ENCODE measurements at regions not wholly inside any gene's neighbourhood (a gene's known extent, or its start where the extent isn't known, plus 50 kb on each side); places are given as distances from the start of the nearest gene placed in this dataset.

DNA sequence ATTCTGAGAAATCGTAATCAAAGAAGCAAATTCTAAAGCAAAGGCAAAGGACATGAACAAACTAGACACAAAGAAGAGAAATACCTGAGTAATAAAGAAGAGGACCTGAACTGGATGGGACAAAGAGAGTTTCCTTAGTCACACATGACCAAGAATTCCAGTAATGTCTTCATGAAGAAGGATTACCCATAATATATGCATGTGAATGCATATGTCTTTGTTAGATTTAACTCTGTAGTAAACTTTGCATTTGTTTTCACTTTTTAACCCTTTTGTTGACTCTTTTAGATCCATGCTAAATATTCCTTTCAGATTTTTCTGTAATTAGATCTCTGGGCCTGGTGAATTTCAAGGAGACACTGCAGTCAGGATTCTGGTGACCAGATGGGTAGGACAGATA lies 279.8 kb downstream of the ARRDC4 start:
- H3F3A ChIP-seq (ENCODE audit: control insufficient read depth, insufficient read depth), result no peaks in the 10 kb centered on the region
- no peak for TF ChIP-seq EZH2phosphoT487 (IDR thresholded peaks at IDR 0.05; ENCODE audit: borderline replicate concordance, low read length)
- TF ChIP-seq, protein P1, sequence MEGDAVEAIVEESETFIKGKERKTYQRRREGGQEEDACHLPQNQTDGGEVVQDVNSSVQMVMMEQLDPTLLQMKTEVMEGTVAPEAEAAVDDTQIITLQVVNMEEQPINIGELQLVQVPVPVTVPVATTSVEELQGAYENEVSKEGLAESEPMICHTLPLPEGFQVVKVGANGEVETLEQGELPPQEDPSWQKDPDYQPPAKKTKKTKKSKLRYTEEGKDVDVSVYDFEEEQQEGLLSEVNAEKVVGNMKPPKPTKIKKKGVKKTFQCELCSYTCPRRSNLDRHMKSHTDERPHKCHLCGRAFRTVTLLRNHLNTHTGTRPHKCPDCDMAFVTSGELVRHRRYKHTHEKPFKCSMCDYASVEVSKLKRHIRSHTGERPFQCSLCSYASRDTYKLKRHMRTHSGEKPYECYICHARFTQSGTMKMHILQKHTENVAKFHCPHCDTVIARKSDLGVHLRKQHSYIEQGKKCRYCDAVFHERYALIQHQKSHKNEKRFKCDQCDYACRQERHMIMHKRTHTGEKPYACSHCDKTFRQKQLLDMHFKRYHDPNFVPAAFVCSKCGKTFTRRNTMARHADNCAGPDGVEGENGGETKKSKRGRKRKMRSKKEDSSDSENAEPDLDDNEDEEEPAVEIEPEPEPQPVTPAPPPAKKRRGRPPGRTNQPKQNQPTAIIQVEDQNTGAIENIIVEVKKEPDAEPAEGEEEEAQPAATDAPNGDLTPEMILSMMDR (IDR thresholded peaks at IDR 0.05; ENCODE audit: low read depth, low read length, poor library complexity, severe bottlenecking), result no peak
- no peaks in the 10 kb centered on the region for H3K9me2 ChIP-seq (replicated peaks; ENCODE audit: control insufficient read depth, low read length)
- H3K4me1 ChIP-seq (ENCODE audit: control insufficient read depth, low read length), result no peaks in the 10 kb centered on the region
- H3K27ac ChIP-seq (ENCODE audit: low read depth, low read length), result no peak overlapping the region
- H3K79me2 ChIP-seq (ENCODE audit: control insufficient read depth, low read length), result no peaks in the 10 kb centered on the region
- no peaks in the 10 kb centered on the region for H4K20me1 ChIP-seq (ENCODE audit: control insufficient read depth, insufficient read depth, low read depth, low read length)
- H3K9me3 ChIP-seq (ENCODE audit: control insufficient read depth, insufficient read depth, low read length), result no peaks in the 10 kb centered on the region
- no peak overlapping the region for H3K4me3 ChIP-seq (ENCODE audit: low read length)
- no peaks in the 10 kb centered on the region for H3K36me3 ChIP-seq (ENCODE audit: control insufficient read depth, low read length)
- no peak overlapping the region for H3K4me2 ChIP-seq (ENCODE audit: low read length)
- no peaks in the 10 kb centered on the region for H3K27me3 ChIP-seq (ENCODE audit: control insufficient read depth, low read length)

DNA sequence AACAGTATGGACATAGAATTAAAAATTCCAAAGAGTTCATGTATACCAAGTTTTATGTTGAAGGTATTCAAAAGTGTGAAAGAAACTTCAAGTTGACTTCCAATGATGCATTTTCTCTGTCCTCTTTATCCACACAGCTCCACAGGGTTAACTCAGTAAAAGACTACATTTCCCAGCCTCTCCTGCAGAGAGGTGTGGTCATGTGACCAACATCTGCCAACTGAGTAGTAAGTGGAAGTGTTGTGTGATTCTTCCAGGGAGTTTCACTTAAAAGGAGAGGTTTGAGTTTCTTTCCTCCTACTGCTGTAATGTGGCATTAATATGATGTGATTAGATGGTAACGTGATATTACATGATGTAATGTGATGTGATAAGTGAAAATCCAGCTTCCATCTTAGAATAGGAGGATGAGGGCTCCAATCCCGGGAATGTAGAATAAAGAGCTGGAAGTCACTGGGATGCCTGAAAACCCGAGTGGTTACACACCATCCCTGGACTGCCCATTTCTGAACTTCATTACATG lies 280.6 kb downstream of the ARRDC4 start:
- H3K9me2 ChIP-seq (replicated peaks; ENCODE audit: control insufficient read depth, low read length), result no peaks in the 10 kb centered on the region
- TF ChIP-seq, protein P1 (IDR thresholded peaks at IDR 0.05; ENCODE audit: low read depth, low read length, poor library complexity, severe bottlenecking), result no peak
- no peak for TF ChIP-seq EZH2phosphoT487 (IDR thresholded peaks at IDR 0.05; ENCODE audit: borderline replicate concordance, low read length)
- H3K9me3 ChIP-seq (ENCODE audit: control insufficient read depth, insufficient read depth, low read length), result no peaks in the 10 kb centered on the region
- H3K27me3 ChIP-seq (ENCODE audit: control insufficient read depth, low read length), result no peaks in the 10 kb centered on the region
- no peaks in the 10 kb centered on the region for H3K36me3 ChIP-seq (ENCODE audit: control insufficient read depth, low read length)
- no peaks in the 10 kb centered on the region for H3K79me2 ChIP-seq (ENCODE audit: control insufficient read depth, low read length)
- H3K27ac ChIP-seq (ENCODE audit: low read depth, low read length), result no peak overlapping the region
- no peak overlapping the region for H3K4me2 ChIP-seq (ENCODE audit: low read length)
- no peaks in the 10 kb centered on the region for H3F3A ChIP-seq (ENCODE audit: control insufficient read depth, insufficient read depth)
- no peak overlapping the region for H3K4me3 ChIP-seq (ENCODE audit: low read length)
- H3K4me1 ChIP-seq (ENCODE audit: control insufficient read depth, low read length), result no peaks in the 10 kb centered on the region
- H4K20me1 ChIP-seq (ENCODE audit: control insufficient read depth, insufficient read depth, low read depth, low read length), result no peaks in the 10 kb centered on the region

DNA sequence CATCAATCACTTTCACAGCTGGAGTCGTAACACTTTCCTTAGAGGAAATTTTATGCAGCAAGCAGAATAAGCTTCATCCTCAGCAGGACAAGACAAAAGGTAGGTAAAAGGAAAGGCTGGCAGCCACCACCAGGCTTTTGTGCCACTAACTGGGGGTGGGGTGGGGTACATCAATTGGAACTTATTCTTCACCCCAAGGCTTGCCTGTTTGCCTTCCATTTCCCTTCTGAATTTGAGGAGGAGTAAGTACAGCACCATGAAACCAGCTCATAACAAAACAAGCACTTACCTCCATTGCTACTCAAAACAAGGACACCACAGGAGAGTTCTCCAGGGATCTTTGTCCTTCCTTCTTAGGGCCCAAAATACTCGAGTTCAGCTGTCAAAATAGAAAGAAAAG lies 296.8 kb downstream of the ARRDC4 start:
- Histone ChIP-seq H4K20me1 (ENCODE audit: control insufficient read depth, insufficient read depth, low read depth, low read length) (no peaks in the 10 kb centered on the region), H3F3A (ENCODE audit: control insufficient read depth, insufficient read depth) (no peaks in the 10 kb centered on the region), H3K4me1 (ENCODE audit: control insufficient read depth, low read length) (no peaks in the 10 kb centered on the region), H3K4me3 (ENCODE audit: low read length) (no peak overlapping the region), H3K9me3 (ENCODE audit: control insufficient read depth, insufficient read depth, low read length) (0 out of 2 replicates have a peak, but pooled peaks cover 3% of the 10 kb centered on the region), H3K36me3 (ENCODE audit: control insufficient read depth, low read length) (no peaks in the 10 kb centered on the region), H3K4me2 (ENCODE audit: low read length) (no peak overlapping the region), H3K27me3 (ENCODE audit: control insufficient read depth, low read length) (no peaks in the 10 kb centered on the region), H3K9me2 (replicated peaks; ENCODE audit: control insufficient read depth, low read length) (no peaks in the 10 kb centered on the region), H3K27ac (ENCODE audit: low read depth, low read length) (no peak overlapping the region), H3K79me2 (ENCODE audit: control insufficient read depth, low read length) (no peaks in the 10 kb centered on the region)
- TF ChIP-seq, protein P1 (IDR thresholded peaks at IDR 0.05; ENCODE audit: low read depth, low read length, poor library complexity, severe bottlenecking), result no peak
- no peak for TF ChIP-seq EZH2phosphoT487 (IDR thresholded peaks at IDR 0.05; ENCODE audit: borderline replicate concordance, low read length)

Data from DOHH2 (cell line).